CD4-positive, CD25-positive, alpha-beta regulatory T cell (primary cell): ENCODE measurements at regions not wholly inside any gene's neighbourhood (a gene's known extent, or its start where the extent isn't known, plus 50 kb on each side); places are given as distances from the start of the nearest gene placed in this dataset.

Experiments used
- ATAC-seq, 2 donors: fragments of 150-1000 bp; cut with Tn5 transposase; one replicate each; pipeline ENCODE4 v1.10.0; 2021; ENCODE audit warnings: low read depth in 2 of 2, moderate number of reproducible peaks in 2 of 2, moderate library complexity in 1 of 2
- DNase-seq, 3 donors: peaks; one replicate each; pipeline versions ENCODE4 v3.0.0 to v3.0.0-alpha.2; 2012 to 2022; ENCODE audit warnings: mixed read lengths in 1 of 3
- H3K27ac ChIP-seq: one replicate; pipeline ENCODE4 v1.7.0; 2013; ENCODE audit warnings: mild to moderate bottlenecking, low read length; ENCODE audit not compliant: insufficient read depth, poor library complexity, severe bottlenecking
- H3K27me3 ChIP-seq: one replicate; pipeline ENCODE4 v1.7.0; 2013; ENCODE audit warnings: low read length; ENCODE audit not compliant: control insufficient read depth, insufficient read depth
- H3K36me3 ChIP-seq: one replicate; pipeline ENCODE4 v1.7.0; 2013; ENCODE audit warnings: mild to moderate bottlenecking, low read length, moderate library complexity; ENCODE audit not compliant: control insufficient read depth, insufficient read depth
- H3K4me1 ChIP-seq: 2 replicates; pipeline ENCODE4 v1.7.0; 2013; ENCODE audit warnings: mild to moderate bottlenecking, low read length; ENCODE audit not compliant: insufficient read depth, control insufficient read depth, poor library complexity, severe bottlenecking
- H3K4me3 ChIP-seq: one replicate; pipeline ENCODE4 v1.7.0; 2013; ENCODE audit warnings: low read depth, mild to moderate bottlenecking, low read length, moderate library complexity
- H3K9me3 ChIP-seq, 2 experiments: 1 replicate in 1 of 2; 2 replicates in 1 of 2; pipeline ENCODE4 v1.7.0; 2013; ENCODE audit warnings: low read length in 2 of 2, mild to moderate bottlenecking in 1 of 2, moderate library complexity in 1 of 2; ENCODE audit not compliant: control insufficient read depth in 2 of 2
- H3K27ac Mint-ChIP-seq, 3 donors: one replicate each; pipeline ENCODE4 v1.8.0; 2020 to 2022; ENCODE audit warnings: mild to moderate bottlenecking in 3 of 3, mixed read lengths in 3 of 3, moderate library complexity in 2 of 3
- H3K27me3 Mint-ChIP-seq: one replicate; pipeline ENCODE4 v1.8.0; 2022; ENCODE audit warnings: mild to moderate bottlenecking, mixed read lengths
- H3K36me3 Mint-ChIP-seq: one replicate; pipeline ENCODE4 v1.8.0; 2020; ENCODE audit warnings: mixed read lengths
- H3K4me1 Mint-ChIP-seq, 4 donors: one replicate each; pipeline ENCODE4 v1.8.0; 2020 to 2022; ENCODE audit warnings: mixed read lengths in 4 of 4, mild to moderate bottlenecking in 1 of 4
- H3K4me3 Mint-ChIP-seq, 4 donors: one replicate each; pipeline ENCODE4 v1.8.0; 2020 to 2022; ENCODE audit warnings: mild to moderate bottlenecking in 4 of 4, mixed read lengths in 4 of 4, moderate library complexity in 3 of 4
- H3K9me3 Mint-ChIP-seq, 7 donors: one replicate each; pipeline ENCODE4 v1.8.0; 2020 to 2022; ENCODE audit warnings: mixed read lengths in 7 of 7, mild to moderate bottlenecking in 3 of 7, moderate library complexity in 2 of 7

GRCh38 chr2:6312367-6312766, 553.3 kb downstream of the CMPK2 start:
- Histone ChIP-seq H3K4me3 (no peak overlapping the region), H3K27me3 (no peaks in the 10 kb centered on the region), H3K4me1 (no peaks in the 10 kb centered on the region), H3K27ac (no peak overlapping the region), H3K9me3 (no peaks in the 10 kb centered on the region), H3K36me3 (no peaks in the 10 kb centered on the region)
- Mint-ChIP-seq H3K27ac (no peak overlapping the region), H3K4me1 (no peaks in the 10 kb centered on the region), H3K36me3 (no peaks in the 10 kb centered on the region), H3K27me3 (no peaks in the 10 kb centered on the region), H3K9me3 (peaks cover 0 to 10% (median 7%) of the 10 kb centered on the region in 7 donors), H3K4me3 (no peak overlapping the region)
- ATAC-seq (no peak), DNase-seq (no peak)

GRCh38 chr2:6314218-6314960, 551.3 kb downstream of the CMPK2 start:
- H3K4me3 Mint-ChIP-seq, result no peak overlapping the region
- no peak for ATAC-seq
- no peaks in the 10 kb centered on the region for H3K27me3 Mint-ChIP-seq
- no peaks in the 10 kb centered on the region for H3K36me3 Mint-ChIP-seq
- no peaks in the 10 kb centered on the region for H3K9me3 ChIP-seq
- H3K27ac Mint-ChIP-seq, result no peak overlapping the region
- H3K9me3 Mint-ChIP-seq, result peaks cover 0 to 8% (median 7%) of the 10 kb centered on the region in 7 donors
- no peak overlapping the region for H3K27ac ChIP-seq
- no peaks in the 10 kb centered on the region for H3K4me1 ChIP-seq
- DNase-seq, result no peak
- H3K4me1 Mint-ChIP-seq, result no peaks in the 10 kb centered on the region
- H3K4me3 ChIP-seq, result no peak overlapping the region
- H3K27me3 ChIP-seq, result no peaks in the 10 kb centered on the region
- H3K36me3 ChIP-seq, result no peaks in the 10 kb centered on the region

- Mint-ChIP-seq H3K27ac (no peak overlapping the region), H3K27me3 (no peaks in the 10 kb centered on the region), H3K4me1 (no peaks in the 10 kb centered on the region), H3K9me3 (peaks cover 8 to 22% (median 11%) of the 10 kb centered on the region in 7 donors), H3K36me3 (no peaks in the 10 kb centered on the region), H3K4me3 (no peak overlapping the region)
- no peaks in the 10 kb centered on the region for H3K4me1 ChIP-seq
- no peaks in the 10 kb centered on the region for H3K36me3 ChIP-seq
- no peak overlapping the region for H3K4me3 ChIP-seq
- DNase-seq (no peak), ATAC-seq (no peak)
- H3K9me3 ChIP-seq, result no peaks in the 10 kb centered on the region
- no peak overlapping the region for H3K27ac ChIP-seq
- no peaks in the 10 kb centered on the region for H3K27me3 ChIP-seq
Measured at GRCh38 chr2:6325616-6326015, 540.1 kb downstream of the CMPK2 start.

DNA sequence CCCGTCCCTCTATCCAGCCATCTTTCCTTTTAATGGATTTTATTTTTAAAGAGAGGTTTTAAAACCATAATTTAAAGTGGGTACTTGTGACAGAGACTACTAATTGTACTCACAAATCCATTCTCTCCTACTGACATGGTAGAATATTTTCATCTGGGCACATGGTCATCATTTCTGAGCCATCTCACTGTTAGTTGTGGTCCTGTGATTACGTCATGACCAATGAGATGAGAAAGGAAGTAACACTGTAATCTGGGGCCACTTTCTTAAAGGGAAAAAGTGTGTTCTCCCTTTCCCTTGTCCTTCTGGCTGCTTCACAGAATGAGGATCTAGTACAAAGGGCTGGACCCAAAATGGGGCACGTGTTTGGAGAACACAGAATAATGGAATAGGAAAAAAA, 538.7 kb downstream of the CMPK2 start:
- Histone ChIP-seq H3K9me3 (no peaks in the 10 kb centered on the region), H3K27me3 (no peaks in the 10 kb centered on the region), H3K27ac (no peak overlapping the region), H3K4me3 (no peak overlapping the region), H3K36me3 (no peaks in the 10 kb centered on the region), H3K4me1 (no peaks in the 10 kb centered on the region)
- H3K27ac Mint-ChIP-seq, result no peak overlapping the region
- DNase-seq (no peak), ATAC-seq (no peak)
- H3K9me3 Mint-ChIP-seq, result peaks cover 4 to 21% (median 13%) of the 10 kb centered on the region in 7 donors
- H3K27me3 Mint-ChIP-seq, result no peaks in the 10 kb centered on the region
- no peak overlapping the region for H3K4me3 Mint-ChIP-seq
- H3K36me3 Mint-ChIP-seq, result no peaks in the 10 kb centered on the region
- no peaks in the 10 kb centered on the region for H3K4me1 Mint-ChIP-seq

DNA sequence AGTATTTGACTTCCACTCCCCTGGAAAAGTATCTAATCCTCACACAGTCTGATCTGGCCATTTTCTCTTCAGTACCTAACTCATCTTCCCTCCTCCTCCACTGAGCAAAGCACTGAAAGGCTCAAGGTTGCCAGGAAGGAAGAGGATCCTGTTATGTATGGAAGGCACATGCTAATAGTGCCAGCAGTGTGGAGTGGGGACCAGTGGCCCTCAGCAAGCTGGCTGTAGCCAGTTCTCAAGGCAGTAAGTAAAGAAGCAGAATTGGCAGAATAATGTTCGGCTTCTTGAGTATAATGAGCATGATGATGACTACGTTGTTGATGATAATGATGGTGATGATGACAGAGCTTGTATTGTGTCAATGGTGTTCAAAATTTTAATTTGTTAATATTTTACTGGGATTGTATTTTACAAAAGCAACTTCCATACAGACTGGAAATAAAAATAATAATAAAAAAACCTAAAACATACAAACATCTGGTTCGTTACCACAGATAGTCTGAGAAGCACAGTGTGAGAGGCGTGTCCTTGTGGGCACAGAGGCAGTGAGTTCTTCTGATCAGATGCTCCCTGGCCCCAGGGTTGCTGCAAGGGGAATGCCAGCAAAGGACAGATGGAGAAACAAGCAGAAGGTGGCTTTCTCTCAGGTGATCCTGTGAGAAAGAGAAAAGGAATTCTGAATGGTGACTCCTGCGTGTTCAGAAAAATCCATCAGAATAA, 528.8 kb downstream of the CMPK2 start:
- Histone ChIP-seq H3K9me3 (peaks cover 2 to 5% of the 10 kb centered on the region in 2 experiments), H3K36me3 (no peaks in the 10 kb centered on the region), H3K27ac (no peak overlapping the region), H3K4me1 (no peaks in the 10 kb centered on the region), H3K27me3 (no peaks in the 10 kb centered on the region), H3K4me3 (no peak overlapping the region)
- Mint-ChIP-seq H3K9me3 (peaks cover 0 to 7% (median 4%) of the 10 kb centered on the region in 7 donors), H3K4me3 (no peak overlapping the region), H3K27me3 (no peaks in the 10 kb centered on the region), H3K36me3 (no peaks in the 10 kb centered on the region), H3K27ac (no peak overlapping the region), H3K4me1 (no peaks in the 10 kb centered on the region)
- no peak for ATAC-seq
- DNase-seq, result no peak

GRCh38 chr2:6337472-6337820, 528.3 kb downstream of the CMPK2 start:
- DNase-seq (no peak), ATAC-seq (no peak)
- H3K27me3 ChIP-seq, result no peaks in the 10 kb centered on the region
- H3K4me1 ChIP-seq, result no peaks in the 10 kb centered on the region
- peaks cover 2 to 5% of the 10 kb centered on the region in 2 experiments for H3K9me3 ChIP-seq
- no peaks in the 10 kb centered on the region for H3K4me1 Mint-ChIP-seq
- H3K4me3 Mint-ChIP-seq, result no peak overlapping the region
- no peak overlapping the region for H3K27ac ChIP-seq
- H3K27ac Mint-ChIP-seq, result no peak overlapping the region
- no peaks in the 10 kb centered on the region for H3K36me3 Mint-ChIP-seq
- no peaks in the 10 kb centered on the region for H3K36me3 ChIP-seq
- H3K27me3 Mint-ChIP-seq, result no peaks in the 10 kb centered on the region
- H3K4me3 ChIP-seq, result no peak overlapping the region
- peaks cover 0 to 6% (median 4%) of the 10 kb centered on the region in 7 donors for H3K9me3 Mint-ChIP-seq

- Histone ChIP-seq H3K27me3 (no peaks in the 10 kb centered on the region), H3K27ac (no peak overlapping the region), H3K4me1 (no peaks in the 10 kb centered on the region), H3K4me3 (no peak overlapping the region), H3K9me3 (no peaks in the 10 kb centered on the region), H3K36me3 (no peaks in the 10 kb centered on the region)
- Mint-ChIP-seq H3K27me3 (no peaks in the 10 kb centered on the region), H3K4me1 (no peaks in the 10 kb centered on the region), H3K36me3 (no peaks in the 10 kb centered on the region), H3K9me3 (peaks cover 0 to 16% (median 11%) of the 10 kb centered on the region in 7 donors), H3K4me3 (no peak overlapping the region), H3K27ac (no peak overlapping the region)
- ATAC-seq (no peak), DNase-seq (no peak)
Measured at GRCh38 chr2:6341588-6342129, 524.0 kb downstream of the CMPK2 start.
